ENCODE measurements at regions not wholly inside any gene's neighbourhood (a gene's known extent, or its start where the extent isn't known, plus 50 kb on each side); places are given as distances from the start of the nearest gene placed in this dataset.

DNA sequence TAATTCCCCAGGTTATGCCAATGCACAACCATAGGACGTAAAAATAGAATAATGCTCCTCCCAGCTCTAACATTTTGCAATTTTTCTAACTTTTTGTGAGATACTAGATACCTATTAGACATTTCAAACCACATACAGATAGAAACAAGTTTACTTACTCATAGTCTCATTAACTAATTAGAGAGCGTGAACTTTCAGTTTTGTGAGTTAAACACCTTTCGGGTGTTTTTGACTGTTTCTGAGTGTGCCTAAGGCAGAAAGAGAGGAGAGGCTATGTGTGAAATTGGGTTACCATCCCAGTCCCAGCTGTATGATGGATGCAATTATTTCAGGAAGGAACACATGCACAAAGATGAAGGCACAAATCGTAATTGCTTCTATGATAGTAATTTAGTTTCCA, 300.4 kb upstream of the POU1F1 start:
- H3K4me1 Mint-ChIP-seq = no peaks in the 10 kb centered on the region
- H3K9me3 Mint-ChIP-seq = no peaks in the 10 kb centered on the region
- intact Hi-C loops (cut with micrococcal nuclease) = no loop called here
- ATAC-seq (no peak), DNase-seq (no peak)
- Histone ChIP-seq H3K27ac (ENCODE audit: low read depth, low read length) (no peak overlapping the region), H3K9me3 (ENCODE audit: control insufficient read depth in 2 of 3, low read length in 3 of 3) (no peaks in the 10 kb centered on the region), H3K27me3 (ENCODE audit: control insufficient read depth in 2 of 2, insufficient read depth in 2 of 2, low read length in 2 of 2) (no peaks in the 10 kb centered on the region), H3K36me3 (ENCODE audit: control insufficient read depth in 2 of 3, insufficient read depth in 3 of 3, low read length in 3 of 3) (no peaks in the 10 kb centered on the region), H3K4me1 (ENCODE audit: control insufficient read depth in 2 of 2, insufficient read depth in 2 of 2, low read length in 2 of 2) (no peaks in the 10 kb centered on the region), H3K4me3 (ENCODE audit: low read length) (no peak overlapping the region)
- no peak overlapping the region for H3K27ac Mint-ChIP-seq
- POLR2A ChIA-PET = no interaction called here
- CTCF ChIA-PET = no interaction called here
- no peaks in the 10 kb centered on the region for H3K36me3 Mint-ChIP-seq
- no peaks in the 10 kb centered on the region for H3K27me3 Mint-ChIP-seq
- no peak overlapping the region for H3K4me3 Mint-ChIP-seq

DNA sequence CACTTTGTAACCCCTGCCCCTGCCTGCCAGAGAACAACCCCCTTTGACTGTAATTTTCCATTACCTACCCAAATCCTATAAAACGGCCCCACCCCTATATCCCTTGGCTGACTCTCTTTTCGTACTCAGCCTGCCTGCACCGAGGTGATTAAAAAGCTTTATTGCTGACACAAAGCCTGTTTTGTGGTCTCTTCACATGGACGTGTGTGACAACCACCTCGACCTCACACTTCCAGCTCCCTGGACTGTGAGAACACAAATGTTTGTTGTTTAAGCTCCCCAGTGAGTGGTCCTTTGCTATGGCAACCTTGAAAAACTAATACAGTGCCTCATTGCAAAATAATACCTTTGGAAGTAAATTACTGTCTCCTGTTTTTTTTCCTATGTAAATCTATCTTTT, 299.2 kb upstream of the POU1F1 start:
- H3K4me3 Mint-ChIP-seq = no peak overlapping the region
- no peaks in the 10 kb centered on the region for H3K36me3 ChIP-seq (ENCODE audit: control insufficient read depth in 2 of 3, insufficient read depth in 3 of 3, low read length in 3 of 3)
- POLR2A ChIA-PET = no interaction called here
- H3K9me3 ChIP-seq (ENCODE audit: control insufficient read depth in 2 of 3, low read length in 3 of 3) = no peaks in the 10 kb centered on the region
- H3K27me3 Mint-ChIP-seq = no peaks in the 10 kb centered on the region
- intact Hi-C loops (cut with micrococcal nuclease) = no loop called here
- no peaks in the 10 kb centered on the region for H3K9me3 Mint-ChIP-seq
- no peaks in the 10 kb centered on the region for H3K36me3 Mint-ChIP-seq
- H3K27me3 ChIP-seq (ENCODE audit: control insufficient read depth in 2 of 2, insufficient read depth in 2 of 2, low read length in 2 of 2) = no peaks in the 10 kb centered on the region
- CTCF ChIA-PET = no interaction called here
- H3K27ac ChIP-seq (ENCODE audit: low read depth, low read length) = no peak overlapping the region
- H3K4me1 ChIP-seq (ENCODE audit: control insufficient read depth in 2 of 2, insufficient read depth in 2 of 2, low read length in 2 of 2) = no peaks in the 10 kb centered on the region
- DNase-seq (no peak), ATAC-seq (no peak)
- no peaks in the 10 kb centered on the region for H3K4me1 Mint-ChIP-seq
- H3K4me3 ChIP-seq (ENCODE audit: low read length) = no peak overlapping the region
- H3K27ac Mint-ChIP-seq = no peak overlapping the region

DNA sequence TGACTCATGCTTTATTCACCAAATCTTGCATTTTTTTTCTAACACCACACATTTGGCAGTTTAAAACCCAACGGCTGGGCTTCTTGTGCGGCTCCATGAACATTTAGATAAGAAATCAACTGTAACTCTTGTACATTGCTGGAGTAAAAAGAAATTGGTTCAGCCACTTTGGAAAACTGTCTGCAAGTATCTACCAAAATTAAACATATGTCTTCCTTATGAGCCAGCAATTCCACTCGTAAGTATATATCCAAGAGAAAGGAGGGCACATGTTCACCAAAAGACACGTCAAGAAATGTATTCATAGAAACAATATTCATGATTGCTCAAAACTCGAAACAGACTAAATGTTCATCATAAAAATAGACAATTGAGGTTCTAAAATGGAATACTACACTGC, 291.9 kb upstream of the POU1F1 start:
- DNase-seq (no peak), ATAC-seq (no peak)
- ChIA-PET CTCF (no interaction called here), POLR2A (no interaction called here)
- intact Hi-C loops (cut with micrococcal nuclease) = no loop called here
- Histone ChIP-seq H3K9me3 (ENCODE audit: control insufficient read depth in 2 of 3, low read length in 3 of 3) (no peaks in the 10 kb centered on the region), H3K36me3 (ENCODE audit: control insufficient read depth in 2 of 3, insufficient read depth in 3 of 3, low read length in 3 of 3) (no peaks in the 10 kb centered on the region), H3K4me1 (ENCODE audit: control insufficient read depth in 2 of 2, insufficient read depth in 2 of 2, low read length in 2 of 2) (no peaks in the 10 kb centered on the region), H3K27ac (ENCODE audit: low read depth, low read length) (no peak overlapping the region), H3K4me3 (ENCODE audit: low read length) (no peak overlapping the region), H3K27me3 (ENCODE audit: control insufficient read depth in 2 of 2, insufficient read depth in 2 of 2, low read length in 2 of 2) (no peaks in the 10 kb centered on the region)
- H3K27me3 Mint-ChIP-seq = no peaks in the 10 kb centered on the region
- H3K4me3 Mint-ChIP-seq = no peak overlapping the region
- H3K27ac Mint-ChIP-seq = no peak overlapping the region
- no peaks in the 10 kb centered on the region for H3K9me3 Mint-ChIP-seq
- no peaks in the 10 kb centered on the region for H3K4me1 Mint-ChIP-seq
- no peaks in the 10 kb centered on the region for H3K36me3 Mint-ChIP-seq

DNA sequence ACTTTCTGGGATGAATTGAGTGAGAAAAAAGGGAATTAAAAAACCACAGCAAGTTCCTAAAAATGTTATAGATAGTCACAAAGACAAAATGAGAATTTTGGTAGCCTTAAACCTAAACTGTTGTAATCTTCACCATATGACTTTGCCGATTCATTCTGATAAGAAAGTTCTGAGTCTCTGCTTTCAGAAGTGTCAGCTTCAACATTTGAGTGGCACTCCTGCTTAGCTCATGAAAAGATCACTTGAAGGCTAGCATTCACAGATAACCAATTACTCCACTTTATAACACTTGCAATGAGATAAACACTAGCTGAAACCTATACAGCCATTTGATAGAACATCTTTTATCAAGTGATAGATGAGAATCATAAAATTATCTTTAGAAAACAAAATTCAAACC, 288.1 kb upstream of the POU1F1 start:
- Mint-ChIP-seq H3K4me1 (no peaks in the 10 kb centered on the region), H3K4me3 (no peak overlapping the region), H3K27ac (no peak overlapping the region), H3K27me3 (no peaks in the 10 kb centered on the region), H3K9me3 (peaks cover 0 to 2% (median 0%) of the 10 kb centered on the region in 11 donors), H3K36me3 (no peaks in the 10 kb centered on the region)
- no peaks in the 10 kb centered on the region for H3K27me3 ChIP-seq (ENCODE audit: control insufficient read depth in 2 of 2, insufficient read depth in 2 of 2, low read length in 2 of 2)
- H3K4me3 ChIP-seq (ENCODE audit: low read length) = no peak overlapping the region
- ATAC-seq (no peak), DNase-seq (no peak)
- POLR2A ChIA-PET = no interaction called here
- H3K36me3 ChIP-seq (ENCODE audit: control insufficient read depth in 2 of 3, insufficient read depth in 3 of 3, low read length in 3 of 3) = no peaks in the 10 kb centered on the region
- no peaks in the 10 kb centered on the region for H3K9me3 ChIP-seq (ENCODE audit: control insufficient read depth in 2 of 3, low read length in 3 of 3)
- CTCF ChIA-PET = no interaction called here
- no peaks in the 10 kb centered on the region for H3K4me1 ChIP-seq (ENCODE audit: control insufficient read depth in 2 of 2, insufficient read depth in 2 of 2, low read length in 2 of 2)
- no peak overlapping the region for H3K27ac ChIP-seq (ENCODE audit: low read depth, low read length)
- intact Hi-C loops (cut with micrococcal nuclease) = no loop called here

DNA sequence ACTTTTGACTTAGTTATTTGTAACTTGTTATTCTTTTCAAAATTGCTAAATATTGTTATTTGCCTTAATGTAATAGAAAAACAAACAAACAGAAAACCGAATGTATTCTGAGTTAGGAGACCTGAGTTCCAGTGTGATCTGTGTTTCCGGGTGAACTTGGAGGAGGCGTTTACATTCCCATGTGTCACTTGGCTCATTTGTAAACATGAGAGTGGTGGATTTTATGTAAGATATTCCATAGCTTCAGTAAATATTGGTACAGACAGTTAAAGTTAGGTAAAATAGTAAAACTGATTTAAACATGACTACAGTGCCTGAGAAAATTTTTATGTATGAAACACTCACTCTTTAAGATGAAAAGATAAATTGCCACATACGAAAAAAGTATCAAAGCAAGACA, 287.3 kb upstream of the POU1F1 start:
- ChIA-PET POLR2A (no interaction called here), CTCF (no interaction called here)
- Mint-ChIP-seq H3K27ac (no peak overlapping the region), H3K27me3 (no peaks in the 10 kb centered on the region), H3K4me1 (no peaks in the 10 kb centered on the region), H3K9me3 (peaks cover 0 to 2% (median 0%) of the 10 kb centered on the region in 11 donors), H3K4me3 (no peak overlapping the region), H3K36me3 (no peaks in the 10 kb centered on the region)
- no peaks in the 10 kb centered on the region for H3K27me3 ChIP-seq (ENCODE audit: control insufficient read depth in 2 of 2, insufficient read depth in 2 of 2, low read length in 2 of 2)
- H3K36me3 ChIP-seq (ENCODE audit: control insufficient read depth in 2 of 3, insufficient read depth in 3 of 3, low read length in 3 of 3) = no peaks in the 10 kb centered on the region
- intact Hi-C loops (cut with micrococcal nuclease) = no loop called here
- H3K4me1 ChIP-seq (ENCODE audit: control insufficient read depth in 2 of 2, insufficient read depth in 2 of 2, low read length in 2 of 2) = no peaks in the 10 kb centered on the region
- H3K9me3 ChIP-seq (ENCODE audit: control insufficient read depth in 2 of 3, low read length in 3 of 3) = no peaks in the 10 kb centered on the region
- ATAC-seq (no peak), DNase-seq (no peak)
- H3K27ac ChIP-seq (ENCODE audit: low read depth, low read length) = no peak overlapping the region
- H3K4me3 ChIP-seq (ENCODE audit: low read length) = no peak overlapping the region

DNA sequence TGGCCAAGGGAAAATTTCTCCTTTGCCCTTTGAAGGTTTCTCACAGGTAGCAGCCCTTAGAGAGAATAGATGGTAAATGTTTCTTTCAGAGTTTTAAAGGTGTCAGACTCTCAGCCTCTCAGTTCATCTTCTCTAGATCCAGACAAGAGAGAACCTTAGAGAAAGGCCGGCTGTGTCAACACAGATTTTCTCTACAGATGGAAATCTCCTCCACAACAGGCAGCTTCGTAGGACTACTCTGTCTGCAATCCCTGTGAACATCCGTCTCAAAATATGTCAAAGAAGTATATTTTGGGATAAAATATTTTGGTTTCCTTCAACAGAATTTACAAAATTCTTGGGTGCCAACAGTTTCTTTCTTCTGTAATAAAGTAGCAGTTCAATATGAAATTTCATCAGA, 282.1 kb upstream of the POU1F1 start:
- intact Hi-C loops (cut with micrococcal nuclease) = loop anchor here in 1 of 2 donors (10.0 kb wide), 1 partner anchor 446 kb away; no protein-coding TSS in a partner anchor
- Mint-ChIP-seq H3K4me1 (no peaks in the 10 kb centered on the region), H3K4me3 (no peak overlapping the region), H3K27ac (no peak overlapping the region), H3K9me3 (peaks cover 0 to 2% (median 0%) of the 10 kb centered on the region in 11 donors), H3K36me3 (no peaks in the 10 kb centered on the region), H3K27me3 (no peaks in the 10 kb centered on the region)
- no peak overlapping the region for H3K4me3 ChIP-seq (ENCODE audit: low read length)
- no peak overlapping the region for H3K27ac ChIP-seq (ENCODE audit: low read depth, low read length)
- CTCF ChIA-PET = no interaction called here
- ATAC-seq (no peak), DNase-seq (no peak)
- no peaks in the 10 kb centered on the region for H3K36me3 ChIP-seq (ENCODE audit: control insufficient read depth in 2 of 3, insufficient read depth in 3 of 3, low read length in 3 of 3)
- no peaks in the 10 kb centered on the region for H3K9me3 ChIP-seq (ENCODE audit: control insufficient read depth in 2 of 3, low read length in 3 of 3)
- POLR2A ChIA-PET = no interaction called here
- no peaks in the 10 kb centered on the region for H3K27me3 ChIP-seq (ENCODE audit: control insufficient read depth in 2 of 2, insufficient read depth in 2 of 2, low read length in 2 of 2)
- no peaks in the 10 kb centered on the region for H3K4me1 ChIP-seq (ENCODE audit: control insufficient read depth in 2 of 2, insufficient read depth in 2 of 2, low read length in 2 of 2)

DNA sequence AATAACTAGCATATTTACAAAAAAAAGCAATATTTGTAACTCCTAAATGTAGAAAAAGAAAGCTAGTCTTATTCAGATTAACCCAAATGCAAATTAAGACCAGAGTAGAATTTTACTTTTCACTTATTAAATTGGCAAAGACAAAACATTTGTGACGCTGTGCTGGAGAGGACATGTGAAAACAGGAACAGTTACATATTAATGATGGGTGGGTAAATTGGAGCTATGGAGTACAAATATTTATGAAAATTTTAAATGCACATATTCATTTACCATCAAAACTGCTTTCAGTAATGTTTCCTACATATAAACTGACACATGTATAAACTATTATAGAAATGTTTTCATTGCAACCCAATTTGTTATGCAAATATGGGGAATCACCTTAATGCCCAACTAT, 278.9 kb upstream of the POU1F1 start:
- Mint-ChIP-seq H3K27ac (no peak overlapping the region), H3K4me1 (no peaks in the 10 kb centered on the region), H3K36me3 (no peaks in the 10 kb centered on the region), H3K4me3 (no peak overlapping the region), H3K27me3 (no peaks in the 10 kb centered on the region), H3K9me3 (peaks cover 0 to under 1% (median 0%) of the 10 kb centered on the region in 11 donors)
- ChIA-PET CTCF (no interaction called here), POLR2A (no interaction called here)
- DNase-seq = no peak
- no peaks in the 10 kb centered on the region for H3K36me3 ChIP-seq (ENCODE audit: control insufficient read depth in 2 of 3, insufficient read depth in 3 of 3, low read length in 3 of 3)
- intact Hi-C loops (cut with micrococcal nuclease) = loop anchor here in 1 of 2 donors (10.0 kb wide), 1 partner anchor 450 kb away; no protein-coding TSS in a partner anchor
- H3K27ac ChIP-seq (ENCODE audit: low read depth, low read length) = no peak overlapping the region
- H3K4me3 ChIP-seq (ENCODE audit: low read length) = no peak overlapping the region
- no peaks in the 10 kb centered on the region for H3K27me3 ChIP-seq (ENCODE audit: control insufficient read depth in 2 of 2, insufficient read depth in 2 of 2, low read length in 2 of 2)
- H3K9me3 ChIP-seq (ENCODE audit: control insufficient read depth in 2 of 3, low read length in 3 of 3) = no peaks in the 10 kb centered on the region
- no peak for ATAC-seq
- H3K4me1 ChIP-seq (ENCODE audit: control insufficient read depth in 2 of 2, insufficient read depth in 2 of 2, low read length in 2 of 2) = no peaks in the 10 kb centered on the region

All from naive thymus-derived CD4-positive, alpha-beta T cell (primary cell).